Renal cortical epithelial cell (primary cell): ENCODE measurements at regions not wholly inside any gene's neighbourhood (a gene's known extent, or its start where the extent isn't known, plus 50 kb on each side); places are given as distances from the start of the nearest gene placed in this dataset.

ENCODE experiments used
- DNase-seq: peaks from one replicate; pipeline ENCODE4 v3.0.0-alpha.2; 2011; ENCODE audit warnings: low read depth

- DNase-seq: no peak
Measured at GRCh38 chr2:172328103-172328841, 99.1 kb upstream of the ITGA6 start.

- no peak for DNase-seq
Measured at GRCh38 chr2:172329416-172329773, 98.0 kb upstream of the ITGA6 start.

- no peak for DNase-seq
Measured at GRCh38 chr2:172329774-172330671, 97.4 kb upstream of the ITGA6 start.

GRCh38 chr2:172332507-172332906, 94.9 kb upstream of the ITGA6 start:
- DNase-seq: no peak

GRCh38 chr2:172333235-172333977, 94.0 kb upstream of the ITGA6 start:
- no peak for DNase-seq

- no peak for DNase-seq
Measured at GRCh38 chr2:172333978-172334330, 93.4 kb upstream of the ITGA6 start.

GRCh38 chr2:172334988-172335387, 92.4 kb upstream of the ITGA6 start:
- no peak for DNase-seq

GRCh38 chr2:172335736-172336135, 91.7 kb upstream of the ITGA6 start:
- no peak for DNase-seq

- no peak for DNase-seq
Measured at GRCh38 chr2:172336681-172337080, 90.7 kb upstream of the ITGA6 start.

GRCh38 chr2:172339371-172340010, 87.9 kb upstream of the ITGA6 start:
- peak; percentile 42 for DNase-seq

GRCh38 chr2:172340394-172340793, 87.0 kb upstream of the ITGA6 start:
- no peak for DNase-seq

GRCh38 chr2:172342078-172342477, 85.3 kb upstream of the ITGA6 start:
- no peak for DNase-seq

GRCh38 chr2:172342611-172343010, 84.8 kb upstream of the ITGA6 start:
- DNase-seq: no peak

GRCh38 chr2:172344159-172344558, 83.2 kb upstream of the ITGA6 start:
- DNase-seq: no peak

- DNase-seq: no peak
Measured at GRCh38 chr2:172345956-172346555, 81.3 kb upstream of the ITGA6 start.

- DNase-seq: no peak
Measured at GRCh38 chr2:172348555-172349288, 78.7 kb upstream of the ITGA6 start.

GRCh38 chr2:172350839-172351479, 76.4 kb upstream of the ITGA6 start:
- DNase-seq: no peak

GRCh38 chr2:172351586-172351985, 75.8 kb upstream of the ITGA6 start:
- no peak for DNase-seq

GRCh38 chr2:172354347-172354746, 73.0 kb upstream of the ITGA6 start:
- DNase-seq: no peak

GRCh38 chr2:172357442-172357841, 69.9 kb upstream of the ITGA6 start:
- DNase-seq: no peak
